Chondrocyte (in vitro differentiated cells): ENCODE measurements at regions not wholly inside any gene's neighbourhood (a gene's known extent, or its start where the extent isn't known, plus 50 kb on each side); places are given as distances from the start of the nearest gene placed in this dataset.
"Not testable (repeated sequence)": the region's sequence is repeated elsewhere in the genome, so short reads cannot be mapped to it uniquely, and the experiment has no call there.

Source experiments
- DNase-seq: peaks from one replicate; pipeline ENCODE4 v3.0.0; 2021; ENCODE audit warnings: mixed read lengths, low spot score
- H3K27ac Mint-ChIP-seq: one replicate; pipeline ENCODE4 v1.8.0; 2021; ENCODE audit warnings: mild to moderate bottlenecking, moderate library complexity, mixed read lengths; ENCODE audit not compliant: unreplicated experiment
- H3K27me3 Mint-ChIP-seq: 2 replicates; pipeline ENCODE4 v1.8.0; 2021; ENCODE audit warnings: low read depth, mixed read lengths
- H3K36me3 Mint-ChIP-seq: 2 replicates; pipeline ENCODE4 v1.8.0; 2021; ENCODE audit warnings: low read depth, mixed read lengths
- H3K4me1 Mint-ChIP-seq: 2 replicates; pipeline ENCODE4 v1.8.0; 2021; ENCODE audit warnings: low read depth, mild to moderate bottlenecking, mixed read lengths
- H3K4me3 Mint-ChIP-seq: one replicate; pipeline ENCODE4 v1.8.0; 2021; ENCODE audit warnings: mild to moderate bottlenecking, moderate library complexity, mixed read lengths; ENCODE audit not compliant: unreplicated experiment
- H3K9me3 Mint-ChIP-seq: 2 replicates; pipeline ENCODE4 v1.8.0; 2021; ENCODE audit warnings: low read depth, mixed read lengths
- TF ChIP-seq, protein P1 (sequence below): fragments of 200-600 bp; sonication (generic); IDR thresholded peaks from 2 replicates; pipeline ENCODE4 v1.5.0; 2021; ENCODE audit warnings: antibody characterized with exemption, mild to moderate bottlenecking, moderate library complexity

DNA sequence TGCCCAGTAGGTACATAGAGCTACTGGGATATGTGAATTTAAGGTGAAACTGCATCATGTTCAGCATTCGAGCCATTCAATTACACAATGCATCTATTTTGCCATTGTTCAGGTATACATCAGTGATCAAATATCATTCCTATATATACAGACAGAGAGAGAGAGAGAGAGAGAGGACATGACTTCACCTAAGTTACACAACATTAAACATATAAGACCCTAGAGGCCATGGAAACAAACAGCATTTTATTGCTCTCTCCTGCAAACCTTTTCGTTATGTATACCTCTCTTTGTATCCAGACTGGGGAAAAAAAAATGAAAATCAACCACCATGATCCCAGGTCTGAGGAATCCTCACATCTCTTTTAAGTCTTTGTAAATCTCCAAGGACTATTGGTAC lies 1829.1 kb downstream of the LRRC4C start:
- DNase-seq: no peak
- H3K27ac Mint-ChIP-seq: no peak overlapping the region
- peaks cover 4% of the 10 kb centered on the region for H3K9me3 Mint-ChIP-seq
- H3K4me3 Mint-ChIP-seq: no peak overlapping the region
- H3K36me3 Mint-ChIP-seq: no peaks in the 10 kb centered on the region
- TF ChIP-seq, protein P1, sequence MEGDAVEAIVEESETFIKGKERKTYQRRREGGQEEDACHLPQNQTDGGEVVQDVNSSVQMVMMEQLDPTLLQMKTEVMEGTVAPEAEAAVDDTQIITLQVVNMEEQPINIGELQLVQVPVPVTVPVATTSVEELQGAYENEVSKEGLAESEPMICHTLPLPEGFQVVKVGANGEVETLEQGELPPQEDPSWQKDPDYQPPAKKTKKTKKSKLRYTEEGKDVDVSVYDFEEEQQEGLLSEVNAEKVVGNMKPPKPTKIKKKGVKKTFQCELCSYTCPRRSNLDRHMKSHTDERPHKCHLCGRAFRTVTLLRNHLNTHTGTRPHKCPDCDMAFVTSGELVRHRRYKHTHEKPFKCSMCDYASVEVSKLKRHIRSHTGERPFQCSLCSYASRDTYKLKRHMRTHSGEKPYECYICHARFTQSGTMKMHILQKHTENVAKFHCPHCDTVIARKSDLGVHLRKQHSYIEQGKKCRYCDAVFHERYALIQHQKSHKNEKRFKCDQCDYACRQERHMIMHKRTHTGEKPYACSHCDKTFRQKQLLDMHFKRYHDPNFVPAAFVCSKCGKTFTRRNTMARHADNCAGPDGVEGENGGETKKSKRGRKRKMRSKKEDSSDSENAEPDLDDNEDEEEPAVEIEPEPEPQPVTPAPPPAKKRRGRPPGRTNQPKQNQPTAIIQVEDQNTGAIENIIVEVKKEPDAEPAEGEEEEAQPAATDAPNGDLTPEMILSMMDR: no peak
- no peaks in the 10 kb centered on the region for H3K4me1 Mint-ChIP-seq
- H3K27me3 Mint-ChIP-seq: no peaks in the 10 kb centered on the region

GRCh38 chr11:39628311-39628710 lies 1831.1 kb downstream of the LRRC4C start:
- Mint-ChIP-seq H3K4me1 (no peaks in the 10 kb centered on the region), H3K36me3 (no peaks in the 10 kb centered on the region), H3K9me3 (no peaks in the 10 kb centered on the region), H3K27me3 (no peaks in the 10 kb centered on the region), H3K27ac (no peak overlapping the region), H3K4me3 (no peak overlapping the region)
- no peak for DNase-seq
- TF ChIP-seq, protein P1: no peak

DNA sequence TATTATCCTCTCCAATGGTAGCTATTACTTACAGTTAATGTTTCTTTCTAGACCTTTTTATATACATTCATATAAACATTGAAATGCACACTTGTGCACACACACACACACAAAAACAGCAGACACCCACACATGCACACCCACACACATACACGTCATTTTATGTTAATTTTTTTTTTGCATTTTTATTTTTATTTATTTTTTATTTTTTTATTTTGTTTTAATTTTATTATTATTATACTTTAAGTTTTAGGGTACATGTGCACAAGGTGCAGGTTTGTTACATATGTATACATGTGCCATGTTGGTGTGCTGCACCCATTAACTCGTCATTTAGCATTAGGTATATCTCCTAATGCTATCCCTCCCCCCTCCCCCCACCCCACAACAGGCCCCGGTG lies 1839.1 kb downstream of the LRRC4C start:
- not testable (repeated sequence) for H3K27ac Mint-ChIP-seq, H3K4me3 Mint-ChIP-seq, H3K27me3 Mint-ChIP-seq, DNase-seq, H3K36me3 Mint-ChIP-seq, H3K4me1 Mint-ChIP-seq
- H3K9me3 Mint-ChIP-seq: peaks cover 11% of the 10 kb centered on the region

- peaks cover 18% of the 10 kb centered on the region for H3K9me3 Mint-ChIP-seq
- TF ChIP-seq, protein P1: no peak
- no peak for DNase-seq
- no peak overlapping the region for H3K27ac Mint-ChIP-seq
- H3K4me3 Mint-ChIP-seq: no peak overlapping the region
- no peaks in the 10 kb centered on the region for H3K4me1 Mint-ChIP-seq
- H3K27me3 Mint-ChIP-seq: no peaks in the 10 kb centered on the region
- no peaks in the 10 kb centered on the region for H3K36me3 Mint-ChIP-seq
Measured at GRCh38 chr11:39617971-39618370, 1841.5 kb downstream of the LRRC4C start.

DNA sequence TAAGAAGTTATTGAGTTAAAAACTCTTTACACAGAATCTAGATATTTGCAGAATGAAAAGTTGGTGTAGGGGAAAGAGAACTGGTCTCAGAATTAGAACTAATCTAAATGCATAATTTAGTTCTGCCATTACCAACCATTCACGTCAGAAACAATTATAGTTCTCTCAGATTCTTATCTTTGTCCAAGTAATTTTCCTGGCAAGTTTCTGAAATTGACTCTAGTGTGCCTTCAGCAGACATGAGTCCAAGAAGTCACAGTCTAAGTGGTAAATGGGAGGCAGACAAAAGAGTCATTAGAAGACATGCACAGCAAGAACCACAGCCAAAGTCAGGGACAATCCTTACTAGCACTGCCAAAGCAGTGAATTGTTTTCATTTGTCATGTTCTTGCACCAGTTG lies 1870.1 kb downstream of the LRRC4C start:
- Mint-ChIP-seq H3K9me3 (no peaks in the 10 kb centered on the region), H3K4me3 (no peak overlapping the region), H3K36me3 (no peaks in the 10 kb centered on the region), H3K27ac (no peak overlapping the region), H3K4me1 (no peaks in the 10 kb centered on the region), H3K27me3 (no peaks in the 10 kb centered on the region)
- DNase-seq: no peak
- TF ChIP-seq, protein P1: no peak

GRCh38 chr11:39586036-39586435 lies 1873.4 kb downstream of the LRRC4C start:
- Mint-ChIP-seq H3K4me1 (no peaks in the 10 kb centered on the region), H3K4me3 (no peak overlapping the region), H3K36me3 (no peaks in the 10 kb centered on the region), H3K27ac (no peak overlapping the region), H3K9me3 (no peaks in the 10 kb centered on the region), H3K27me3 (no peaks in the 10 kb centered on the region)
- DNase-seq: no peak
- TF ChIP-seq, protein P1: no peak
